ENCODE measurements at regions not wholly inside any gene's neighbourhood (a gene's known extent, or its start where the extent isn't known, plus 50 kb on each side); places are given as distances from the start of the nearest gene placed in this dataset.
"Not testable (repeated sequence)": the region's sequence is repeated elsewhere in the genome, so short reads cannot be mapped to it uniquely, and the experiment has no call there.

GRCh38 chr13:107961849-107962608 is 253.3 kb downstream of the LIG4 start:
- no peaks in the 10 kb centered on the region for H3K9me3 ChIP-seq (ENCODE audit: control insufficient read depth in 1 of 2, low read length in 2 of 2)
- no peaks in the 10 kb centered on the region for H3K4me1 ChIP-seq (ENCODE audit: control insufficient read depth in 1 of 2, insufficient read depth in 2 of 2, low read length in 2 of 2)
- no peaks in the 10 kb centered on the region for H3K27me3 ChIP-seq (ENCODE audit: low read depth, low read length)
- no peak overlapping the region for H3K4me3 ChIP-seq (ENCODE audit: low read depth in 1 of 2, low read length in 2 of 2)
- H3K27ac ChIP-seq (ENCODE audit: low read length) = no peak overlapping the region
- H3K36me3 ChIP-seq (ENCODE audit: control insufficient read depth in 1 of 2, insufficient read depth in 2 of 2, low read length in 2 of 2) = no peaks in the 10 kb centered on the region

- no peaks in the 10 kb centered on the region for H3K36me3 ChIP-seq (ENCODE audit: control insufficient read depth in 1 of 2, insufficient read depth in 2 of 2, low read length in 2 of 2)
- H3K4me1 ChIP-seq (ENCODE audit: control insufficient read depth in 1 of 2, insufficient read depth in 2 of 2, low read length in 2 of 2) = no peaks in the 10 kb centered on the region
- no peaks in the 10 kb centered on the region for H3K27me3 ChIP-seq (ENCODE audit: low read depth, low read length)
- no peaks in the 10 kb centered on the region for H3K9me3 ChIP-seq (ENCODE audit: control insufficient read depth in 1 of 2, low read length in 2 of 2)
- H3K4me3 ChIP-seq (ENCODE audit: low read depth in 1 of 2, low read length in 2 of 2) = no peak overlapping the region
- no peak overlapping the region for H3K27ac ChIP-seq (ENCODE audit: low read length)
Observed at GRCh38 chr13:107960301-107960700, 255.0 kb downstream of the LIG4 start.

GRCh38 chr13:107956889-107957288 is 258.4 kb downstream of the LIG4 start:
- Histone ChIP-seq H3K9me3 (ENCODE audit: control insufficient read depth in 1 of 2, low read length in 2 of 2) (peaks cover 0 to 3% of the 10 kb centered on the region in 2 donors), H3K4me1 (ENCODE audit: control insufficient read depth in 1 of 2, insufficient read depth in 2 of 2, low read length in 2 of 2) (no peaks in the 10 kb centered on the region), H3K27me3 (ENCODE audit: low read depth, low read length) (no peaks in the 10 kb centered on the region), H3K4me3 (ENCODE audit: low read depth in 1 of 2, low read length in 2 of 2) (no peak overlapping the region), H3K36me3 (ENCODE audit: control insufficient read depth in 1 of 2, insufficient read depth in 2 of 2, low read length in 2 of 2) (no peaks in the 10 kb centered on the region), H3K27ac (ENCODE audit: low read length) (no peak overlapping the region)

GRCh38 chr13:107942030-107942617 is 273.2 kb downstream of the LIG4 start:
- H3K4me3 ChIP-seq (ENCODE audit: low read depth in 1 of 2, low read length in 2 of 2) = no peak overlapping the region
- no peaks in the 10 kb centered on the region for H3K36me3 ChIP-seq (ENCODE audit: control insufficient read depth in 1 of 2, insufficient read depth in 2 of 2, low read length in 2 of 2)
- no peaks in the 10 kb centered on the region for H3K4me1 ChIP-seq (ENCODE audit: control insufficient read depth in 1 of 2, insufficient read depth in 2 of 2, low read length in 2 of 2)
- H3K27me3 ChIP-seq (ENCODE audit: low read depth, low read length) = no peaks in the 10 kb centered on the region
- H3K9me3 ChIP-seq (ENCODE audit: control insufficient read depth in 1 of 2, low read length in 2 of 2) = peaks cover 0 to 9% of the 10 kb centered on the region in 2 donors
- H3K27ac ChIP-seq (ENCODE audit: low read length) = no peak overlapping the region

GRCh38 chr13:107941345-107942029 is 273.8 kb downstream of the LIG4 start:
- Histone ChIP-seq H3K36me3 (ENCODE audit: control insufficient read depth in 1 of 2, insufficient read depth in 2 of 2, low read length in 2 of 2) (no peaks in the 10 kb centered on the region), H3K4me1 (ENCODE audit: control insufficient read depth in 1 of 2, insufficient read depth in 2 of 2, low read length in 2 of 2) (no peaks in the 10 kb centered on the region), H3K27me3 (ENCODE audit: low read depth, low read length) (no peaks in the 10 kb centered on the region), H3K4me3 (ENCODE audit: low read depth in 1 of 2, low read length in 2 of 2) (no peak overlapping the region), H3K9me3 (ENCODE audit: control insufficient read depth in 1 of 2, low read length in 2 of 2) (peaks cover 0 to 9% of the 10 kb centered on the region in 2 donors), H3K27ac (ENCODE audit: low read length) (no peak overlapping the region)

GRCh38 chr13:107937848-107938247 is 277.5 kb downstream of the LIG4 start:
- no peaks in the 10 kb centered on the region for H3K36me3 ChIP-seq (ENCODE audit: control insufficient read depth in 1 of 2, insufficient read depth in 2 of 2, low read length in 2 of 2)
- H3K4me3 ChIP-seq (ENCODE audit: low read depth in 1 of 2, low read length in 2 of 2) = no peak overlapping the region
- no peaks in the 10 kb centered on the region for H3K27me3 ChIP-seq (ENCODE audit: low read depth, low read length)
- peaks cover 0 to 4% of the 10 kb centered on the region in 2 donors for H3K9me3 ChIP-seq (ENCODE audit: control insufficient read depth in 1 of 2, low read length in 2 of 2)
- no peaks in the 10 kb centered on the region for H3K4me1 ChIP-seq (ENCODE audit: control insufficient read depth in 1 of 2, insufficient read depth in 2 of 2, low read length in 2 of 2)
- no peak overlapping the region for H3K27ac ChIP-seq (ENCODE audit: low read length)

- no peaks in the 10 kb centered on the region for H3K9me3 ChIP-seq (ENCODE audit: control insufficient read depth in 1 of 2, low read length in 2 of 2)
- H3K36me3 ChIP-seq (ENCODE audit: control insufficient read depth in 1 of 2, insufficient read depth in 2 of 2, low read length in 2 of 2) = no peaks in the 10 kb centered on the region
- H3K27me3 ChIP-seq (ENCODE audit: low read depth, low read length) = no peaks in the 10 kb centered on the region
- H3K27ac ChIP-seq (ENCODE audit: low read length) = no peak overlapping the region
- no peak overlapping the region for H3K4me3 ChIP-seq (ENCODE audit: low read depth in 1 of 2, low read length in 2 of 2)
- no peaks in the 10 kb centered on the region for H3K4me1 ChIP-seq (ENCODE audit: control insufficient read depth in 1 of 2, insufficient read depth in 2 of 2, low read length in 2 of 2)
Observed at GRCh38 chr13:107931056-107931455, 284.3 kb downstream of the LIG4 start.

- no peak overlapping the region for H3K4me3 ChIP-seq (ENCODE audit: low read depth in 1 of 2, low read length in 2 of 2)
- no peaks in the 10 kb centered on the region for H3K27me3 ChIP-seq (ENCODE audit: low read depth, low read length)
- no peak overlapping the region for H3K27ac ChIP-seq (ENCODE audit: low read length)
- H3K4me1 ChIP-seq (ENCODE audit: control insufficient read depth in 1 of 2, insufficient read depth in 2 of 2, low read length in 2 of 2) = no peaks in the 10 kb centered on the region
- H3K9me3 ChIP-seq (ENCODE audit: control insufficient read depth in 1 of 2, low read length in 2 of 2) = no peaks in the 10 kb centered on the region
- no peaks in the 10 kb centered on the region for H3K36me3 ChIP-seq (ENCODE audit: control insufficient read depth in 1 of 2, insufficient read depth in 2 of 2, low read length in 2 of 2)
Observed at GRCh38 chr13:107928762-107929161, 286.6 kb downstream of the LIG4 start.

- H3K36me3 ChIP-seq (ENCODE audit: control insufficient read depth in 1 of 2, insufficient read depth in 2 of 2, low read length in 2 of 2) = no peaks in the 10 kb centered on the region
- no peaks in the 10 kb centered on the region for H3K27me3 ChIP-seq (ENCODE audit: low read depth, low read length)
Observed at GRCh38 chr13:107927557-107927956, 287.8 kb downstream of the LIG4 start.

GRCh38 chr13:107926515-107926914 is 288.8 kb downstream of the LIG4 start:
- H3K9me3 ChIP-seq (ENCODE audit: control insufficient read depth in 1 of 2, low read length in 2 of 2); H3K4me3 ChIP-seq (ENCODE audit: low read depth in 1 of 2, low read length in 2 of 2); H3K36me3 ChIP-seq (ENCODE audit: control insufficient read depth in 1 of 2, insufficient read depth in 2 of 2, low read length in 2 of 2); H3K4me1 ChIP-seq (ENCODE audit: control insufficient read depth in 1 of 2, insufficient read depth in 2 of 2, low read length in 2 of 2); H3K27me3 ChIP-seq (ENCODE audit: low read depth, low read length); H3K27ac ChIP-seq (ENCODE audit: low read length): not testable (repeated sequence)

More at GRCh38 chr13:107927557-107927956, 287.8 kb downstream of the LIG4 start:
- Histone ChIP-seq H3K9me3 (ENCODE audit: control insufficient read depth in 1 of 2, low read length in 2 of 2) (no peaks in the 10 kb centered on the region), H3K4me3 (ENCODE audit: low read depth in 1 of 2, low read length in 2 of 2) (no peak overlapping the region), H3K4me1 (ENCODE audit: control insufficient read depth in 1 of 2, insufficient read depth in 2 of 2, low read length in 2 of 2) (no peaks in the 10 kb centered on the region), H3K27ac (ENCODE audit: low read length) (no peak overlapping the region)

- H3K27ac ChIP-seq (ENCODE audit: low read length); H3K4me1 ChIP-seq (ENCODE audit: control insufficient read depth in 1 of 2, insufficient read depth in 2 of 2, low read length in 2 of 2); H3K36me3 ChIP-seq (ENCODE audit: control insufficient read depth in 1 of 2, insufficient read depth in 2 of 2, low read length in 2 of 2); H3K9me3 ChIP-seq (ENCODE audit: control insufficient read depth in 1 of 2, low read length in 2 of 2); H3K4me3 ChIP-seq (ENCODE audit: low read depth in 1 of 2, low read length in 2 of 2); H3K27me3 ChIP-seq (ENCODE audit: low read depth, low read length): not testable (repeated sequence)
Observed at GRCh38 chr13:107916902-107917301, 298.4 kb downstream of the LIG4 start.
